Left lung (tissue), 4 donors: ENCODE measurements at regions not wholly inside any gene's neighbourhood (a gene's known extent, or its start where the extent isn't known, plus 50 kb on each side); places are given as distances from the start of the nearest gene placed in this dataset.

Source experiments
- ATAC-seq: fragments of 200-7000 bp; cut with Tn5 transposase; one replicate; pipeline ENCODE4 v1.9.1; 2020; ENCODE audit warnings: moderate library complexity
- DNase-seq, 4 donors: peaks; one replicate each; pipeline ENCODE4 v3.0.0-alpha.2; 2013 to 2020
- H3K27ac ChIP-seq, 2 donors: fragments of 200-600 bp; sonication (generic) in 1 of 2; one replicate each; pipeline versions ENCODE4 v1.5.0 to v1.8.0; 2020 to 2021
- H3K27me3 ChIP-seq, 2 donors: fragments of 200-600 bp; sonication (generic) in 1 of 2; one replicate each; pipeline versions ENCODE4 v1.5.0 to v1.8.0; 2020 to 2021
- H3K36me3 ChIP-seq, 2 donors: fragments of 200-600 bp; sonication (generic) in 1 of 2; one replicate each; pipeline versions ENCODE4 v1.5.0 to v1.8.0; 2020 to 2021
- H3K4me1 ChIP-seq, 2 donors: fragments of 200-600 bp; one replicate each; pipeline ENCODE4 v1.8.0; 2021
- H3K4me3 ChIP-seq, 2 donors: fragments of 200-600 bp; sonication (generic) in 1 of 2; one replicate each; pipeline versions ENCODE4 v1.5.0 to v1.8.0; 2020 to 2021; ENCODE audit warnings: mild to moderate bottlenecking in 1 of 2
- H3K9me3 ChIP-seq, 2 donors: fragments of 200-600 bp; sonication (generic) in 1 of 2; one replicate each; pipeline versions ENCODE4 v1.5.0 to v1.8.0; 2020 to 2021
- CTCF ChIP-seq, 2 donors: fragments of 200-600 bp; sonication (generic) in 1 of 2; IDR thresholded peaks; one replicate each; pipeline versions ENCODE4 v1.5.0 to v1.8.0; 2021; ENCODE audit warnings: antibody characterized with exemption in 2 of 2
- intact Hi-C, 2 donors: fragments of 100-400 bp; cut with DNase I; formaldehyde crosslinking; loops; one replicate each; pipeline versions ENCODE4 v1.11.2 to v1.14.2; 2022
- donor health status: DM: no; HTN: yes; CAD: no.
- donor health status: DM: no; HTN: no; CAD: no.

- H3K9me3 ChIP-seq, result no peaks in the 10 kb centered on the region
- no peak for TF ChIP-seq CTCF (IDR thresholded peaks at IDR 0.05)
- no peak overlapping the region for H3K4me3 ChIP-seq
- H3K36me3 ChIP-seq, result no peaks in the 10 kb centered on the region
- peaks cover 0 to 6% of the 10 kb centered on the region in 2 donors for H3K4me1 ChIP-seq
- ATAC-seq (peak; percentile 58), DNase-seq (peak in 2 of 4 donors; percentile 16 to 21)
- H3K27ac ChIP-seq, result no peak overlapping the region
- intact Hi-C loops, result no loop called here
- no peaks in the 10 kb centered on the region for H3K27me3 ChIP-seq
Measured at GRCh38 chrX:20320461-20321159, 53.9 kb upstream of the RPS6KA3 start.

- peaks cover 0 to 6% of the 10 kb centered on the region in 2 donors for H3K4me1 ChIP-seq
- no peaks in the 10 kb centered on the region for H3K9me3 ChIP-seq
- no peaks in the 10 kb centered on the region for H3K27me3 ChIP-seq
- no peak overlapping the region for H3K27ac ChIP-seq
- H3K36me3 ChIP-seq, result no peaks in the 10 kb centered on the region
- TF ChIP-seq CTCF (IDR thresholded peaks at IDR 0.05), result no peak
- DNase-seq, result no peak
- intact Hi-C loops, result no loop called here
- H3K4me3 ChIP-seq, result no peak overlapping the region
- peak; percentile 6 for ATAC-seq
Measured at GRCh38 chrX:20319054-20319453, 52.3 kb upstream of the RPS6KA3 start.

GRCh38 chrX:20317873-20318272, 51.2 kb upstream of the RPS6KA3 start:
- Histone ChIP-seq H3K4me1 (peaks cover 0 to 6% of the 10 kb centered on the region in 2 donors), H3K36me3 (no peaks in the 10 kb centered on the region), H3K4me3 (no peak overlapping the region), H3K27ac (no peak overlapping the region), H3K27me3 (no peaks in the 10 kb centered on the region), H3K9me3 (no peaks in the 10 kb centered on the region)
- peak; percentile 30 for ATAC-seq
- intact Hi-C loops, result no loop called here
- peak in 1 of 4 donors; percentile 34 for DNase-seq
- no peak for TF ChIP-seq CTCF (IDR thresholded peaks at IDR 0.05)
